A204.1 (cell line): ENCODE measurements at regions not wholly inside any gene's neighbourhood (a gene's known extent, or its start where the extent isn't known, plus 50 kb on each side); places are given as distances from the start of the nearest gene placed in this dataset.

Experiments
- FAIRE-seq: peaks from 2 replicates; lab custom pipeline; 2012; peaks lifted over from hg19 to GRCh38; lab: Jason Lieb, UNC

- no peak for FAIRE-seq
These were observed 470.9 kb upstream of the SOX9 start for GRCh38 chr17:71649941-71650350.

DNA sequence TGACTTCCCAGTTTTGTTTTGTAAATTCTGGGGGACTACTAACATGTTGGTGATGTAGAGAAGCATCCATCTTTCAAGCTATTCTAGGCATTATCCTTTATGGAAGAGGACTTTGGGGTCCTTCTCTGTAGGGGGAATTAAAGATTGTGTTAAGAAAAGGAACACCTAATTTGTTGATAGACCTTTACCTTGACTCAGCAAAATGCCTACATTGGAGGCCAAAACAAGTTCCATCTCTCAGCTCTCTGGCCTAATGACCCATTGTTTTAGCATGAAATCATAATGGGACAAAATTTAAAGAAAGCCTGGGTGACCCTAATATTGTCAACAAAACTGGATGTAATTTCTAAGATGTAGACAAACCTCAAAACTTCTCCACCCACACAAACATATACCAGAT is 465.3 kb upstream of the SOX9 start:
- no peak for FAIRE-seq

GRCh38 chr17:71656964-71657858 is 463.6 kb upstream of the SOX9 start:
- FAIRE-seq, result no peak

DNA sequence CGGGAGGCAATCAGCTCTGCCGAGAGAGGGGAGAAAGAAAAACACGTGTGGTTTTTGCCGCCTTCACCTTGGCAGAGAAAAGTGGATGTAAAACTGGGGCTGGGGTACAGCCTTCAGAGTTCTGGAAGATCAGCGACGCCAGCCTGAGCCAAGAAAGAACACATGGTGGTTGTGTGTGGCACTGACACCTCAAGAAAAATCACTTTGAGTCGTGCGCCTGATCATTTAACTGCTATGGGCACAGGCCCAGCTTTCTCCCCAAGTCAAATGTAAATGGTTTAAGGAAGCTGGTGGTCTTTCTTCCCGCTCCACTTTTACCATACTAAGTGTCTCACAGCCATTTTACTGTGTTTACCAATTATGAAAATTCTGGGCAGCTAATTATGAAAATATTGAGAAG is 461.8 kb upstream of the SOX9 start:
- FAIRE-seq, result no peak

GRCh38 chr17:71664861-71665260 is 456.0 kb upstream of the SOX9 start:
- FAIRE-seq, result no peak

GRCh38 chr17:71666047-71666446 is 454.8 kb upstream of the SOX9 start:
- FAIRE-seq, result no peak

DNA sequence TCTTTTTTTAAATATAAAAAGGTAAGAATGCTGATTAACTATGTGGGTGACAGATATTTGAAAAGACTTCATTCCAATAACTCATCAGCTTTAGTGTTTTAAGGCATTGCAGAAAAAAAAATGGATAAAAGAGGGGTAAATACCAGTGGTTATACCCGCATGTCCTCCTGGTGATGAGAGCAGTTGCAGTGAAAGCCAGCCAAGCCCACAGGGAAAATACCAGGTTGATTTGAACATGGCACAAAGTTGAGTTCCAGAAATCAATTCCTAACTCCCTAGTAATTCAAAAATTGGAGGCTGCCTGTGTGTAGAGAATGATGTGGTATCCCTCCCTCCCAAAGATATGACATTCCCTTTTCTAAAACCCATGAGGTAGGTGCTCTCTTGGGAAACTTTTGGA is 453.2 kb upstream of the SOX9 start:
- FAIRE-seq, result no peak

DNA sequence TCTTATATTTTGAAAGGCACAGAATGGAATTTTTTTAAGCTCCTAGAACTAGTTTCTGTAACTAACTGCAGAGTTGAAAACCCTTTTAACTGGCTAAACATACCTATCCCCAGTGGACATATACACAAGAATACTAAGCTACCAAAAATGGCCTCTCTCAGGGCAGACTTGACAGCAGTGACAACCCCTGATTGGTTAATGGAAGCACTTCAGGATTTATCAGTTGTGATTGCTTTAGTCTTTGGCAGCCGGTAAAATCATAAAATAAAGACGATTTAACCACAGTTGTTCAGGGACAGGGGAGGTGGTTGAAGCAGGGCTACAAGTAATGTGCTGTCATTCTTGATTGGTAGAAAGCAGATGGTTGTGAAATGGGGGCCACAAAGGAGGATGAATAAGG is 452.0 kb upstream of the SOX9 start:
- no peak for FAIRE-seq

DNA sequence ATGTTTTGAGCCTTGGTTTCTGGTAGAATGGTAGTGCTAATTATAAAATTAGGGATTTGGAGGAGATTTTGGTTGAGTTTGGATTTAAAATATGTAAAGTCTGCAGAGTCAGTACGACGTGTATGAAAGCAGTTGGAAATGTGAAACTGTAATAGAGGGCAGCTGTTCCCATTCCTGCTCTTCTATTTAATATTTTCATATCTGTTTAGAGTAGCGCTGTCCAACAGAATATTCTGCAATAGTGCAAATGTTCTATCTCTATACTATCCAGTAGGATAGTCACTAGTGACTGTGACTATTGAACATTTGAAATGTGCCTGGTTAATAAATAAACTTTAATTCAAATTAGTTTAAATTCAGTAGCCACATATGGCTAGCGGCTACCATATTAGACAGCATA is 443.4 kb upstream of the SOX9 start:
- FAIRE-seq, result no peak

DNA sequence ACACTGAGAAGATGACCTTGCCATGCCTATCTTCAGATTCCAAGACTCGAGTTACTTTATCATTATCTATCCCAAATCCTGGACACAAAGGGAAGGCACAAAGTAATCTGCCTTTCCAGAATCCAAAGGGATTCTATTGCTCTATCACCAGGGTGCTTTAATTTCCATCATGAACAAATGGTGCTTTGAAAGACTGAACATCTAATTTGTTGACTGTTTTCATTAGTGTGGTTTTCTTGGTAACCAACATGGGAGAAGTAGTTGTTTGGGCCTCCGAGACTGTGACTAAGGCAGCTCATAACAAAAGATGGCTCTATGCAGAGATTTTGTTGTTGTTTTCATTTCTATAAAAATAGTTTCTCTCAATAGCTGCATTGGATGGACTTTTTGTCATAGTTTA is 441.0 kb upstream of the SOX9 start:
- no peak for FAIRE-seq

GRCh38 chr17:71681427-71682173 is 439.2 kb upstream of the SOX9 start:
- FAIRE-seq, result no peak

GRCh38 chr17:71682174-71682494 is 438.7 kb upstream of the SOX9 start:
- FAIRE-seq, result no peak

- no peak for FAIRE-seq
These were observed 431.0 kb upstream of the SOX9 start for GRCh38 chr17:71689782-71690181.

- peak; percentile 30 for FAIRE-seq
These were observed 420.9 kb upstream of the SOX9 start for GRCh38 chr17:71699907-71700306.

DNA sequence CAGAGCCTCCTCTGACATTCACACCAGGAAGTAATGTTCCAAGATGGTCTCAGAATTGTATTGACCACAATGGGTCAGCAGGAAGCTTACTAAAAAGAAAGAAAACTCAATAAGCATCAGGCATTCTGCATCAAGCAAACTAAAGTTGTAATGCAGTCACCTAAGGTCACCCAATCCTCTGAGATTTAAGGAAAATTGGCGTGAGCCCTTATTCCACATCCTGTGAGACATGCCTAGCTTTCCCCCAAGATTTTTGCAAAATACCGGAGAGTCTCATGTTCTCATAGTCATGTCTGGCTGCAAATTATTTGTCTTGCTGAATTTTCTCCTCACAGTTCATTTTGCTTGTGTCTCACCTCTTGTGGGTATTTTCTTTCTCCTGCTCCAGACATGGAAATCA is 417.1 kb upstream of the SOX9 start:
- no peak for FAIRE-seq

DNA sequence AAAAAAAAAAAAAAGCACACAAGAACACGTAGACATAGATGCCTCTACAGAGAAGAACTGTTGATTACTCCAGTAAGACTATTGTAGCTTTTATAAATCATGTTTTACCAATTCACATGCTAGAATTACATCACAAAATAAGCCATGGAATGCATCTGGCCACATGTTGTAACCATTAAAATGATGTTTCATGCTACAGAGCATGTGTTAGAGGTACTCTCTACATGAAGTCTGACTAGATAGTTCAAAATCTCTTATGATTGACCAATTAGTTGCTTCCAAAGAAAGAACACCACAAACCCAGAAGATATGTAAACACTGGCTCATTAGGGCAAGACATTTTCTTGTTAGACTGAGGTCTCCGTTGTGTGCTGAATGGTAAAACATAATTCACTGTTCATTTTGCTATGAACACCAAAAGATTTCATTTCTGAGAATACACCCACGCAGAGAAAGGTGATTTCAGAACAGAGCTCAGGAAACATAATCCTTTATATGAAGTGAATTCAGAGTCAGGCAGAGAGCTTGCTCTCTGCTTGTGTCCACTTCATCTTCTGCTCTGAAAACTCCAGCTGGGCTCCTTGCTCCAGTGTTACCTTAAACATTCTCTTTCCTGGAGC is 411.4 kb upstream of the SOX9 start:
- FAIRE-seq, result no peak

- no peak for FAIRE-seq
These were observed 410.9 kb upstream of the SOX9 start for GRCh38 chr17:71709946-71710345.

- no peak for FAIRE-seq
These were observed 410.0 kb upstream of the SOX9 start for GRCh38 chr17:71710816-71711215.

DNA sequence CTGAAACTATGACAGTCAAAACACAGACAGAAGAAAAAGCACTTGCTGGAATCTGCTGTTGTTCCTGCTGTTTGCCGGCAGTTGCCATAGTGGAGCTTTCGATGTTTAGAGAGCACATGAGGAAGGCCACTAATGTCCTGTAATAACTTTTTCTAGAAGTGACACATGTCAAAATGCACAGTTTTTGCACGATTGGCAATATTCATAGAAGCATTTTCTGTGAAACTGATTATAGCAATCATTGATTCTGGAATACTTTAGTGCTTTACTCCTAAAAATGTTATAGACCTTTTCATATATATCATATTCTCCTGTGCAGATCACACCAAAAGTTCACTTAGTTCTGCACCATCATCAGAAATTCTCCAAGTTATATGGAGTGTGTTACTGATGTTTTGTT is 407.0 kb upstream of the SOX9 start:
- FAIRE-seq, result no peak

GRCh38 chr17:71724339-71724738 is 396.5 kb upstream of the SOX9 start:
- FAIRE-seq, result no peak

DNA sequence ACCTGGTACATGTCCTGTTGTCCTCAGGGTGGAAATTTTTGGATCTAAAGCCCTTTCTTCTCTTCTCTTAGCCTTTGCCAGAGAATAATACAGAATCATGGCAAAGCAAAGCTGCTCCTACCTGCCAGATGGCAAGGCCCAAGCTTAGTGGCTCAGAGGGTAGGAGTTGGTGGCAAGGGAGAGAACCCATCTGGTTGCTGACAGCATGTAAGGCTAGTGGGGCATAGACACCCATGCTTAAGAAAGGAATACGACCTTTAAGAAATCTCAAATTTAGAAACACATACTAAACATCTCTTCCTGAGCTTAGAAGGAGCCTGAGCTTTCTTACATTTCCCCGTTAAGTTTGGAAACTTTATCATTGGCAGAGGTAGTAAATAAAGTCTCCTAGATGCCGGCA is 395.0 kb upstream of the SOX9 start:
- FAIRE-seq, result no peak

DNA sequence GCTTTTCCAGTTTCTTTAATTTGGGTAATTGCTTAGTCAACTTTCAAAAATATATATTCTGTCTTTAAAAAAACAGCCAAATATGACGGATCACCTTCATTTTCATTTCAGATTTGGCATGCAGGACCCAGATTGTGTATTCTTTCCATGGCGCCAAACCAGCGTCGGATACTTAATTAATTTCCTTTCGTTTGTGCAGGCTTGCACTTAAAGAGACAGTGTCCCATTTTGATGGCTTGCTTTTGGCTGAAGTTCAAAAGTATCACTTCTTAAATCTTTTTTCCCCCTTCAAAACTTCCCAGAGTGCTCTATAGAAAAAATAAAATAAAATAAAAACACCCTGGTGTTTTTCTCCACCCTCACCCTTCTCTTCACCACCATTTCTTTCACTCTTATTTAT is 394.5 kb upstream of the SOX9 start:
- FAIRE-seq, result no peak

DNA sequence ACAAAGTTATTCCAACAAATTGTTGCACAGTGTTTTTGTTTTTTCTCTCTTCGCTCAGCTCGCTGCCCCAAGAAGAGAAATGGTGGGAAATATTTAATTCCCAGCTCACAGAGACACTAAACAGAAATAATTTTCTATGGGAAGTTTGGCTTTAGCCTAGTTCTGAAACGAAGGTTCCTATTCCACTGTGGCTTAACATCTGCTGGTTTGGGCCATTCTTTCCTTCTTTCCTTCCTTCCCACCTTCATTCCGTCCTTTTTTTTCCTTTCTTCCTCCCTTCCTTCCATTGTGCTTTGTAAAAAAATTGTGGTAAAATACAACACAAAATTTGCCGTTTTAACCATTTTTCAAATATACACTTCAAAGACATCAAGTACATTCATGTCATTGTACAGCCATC is 393.5 kb upstream of the SOX9 start:
- FAIRE-seq, result no peak

DNA sequence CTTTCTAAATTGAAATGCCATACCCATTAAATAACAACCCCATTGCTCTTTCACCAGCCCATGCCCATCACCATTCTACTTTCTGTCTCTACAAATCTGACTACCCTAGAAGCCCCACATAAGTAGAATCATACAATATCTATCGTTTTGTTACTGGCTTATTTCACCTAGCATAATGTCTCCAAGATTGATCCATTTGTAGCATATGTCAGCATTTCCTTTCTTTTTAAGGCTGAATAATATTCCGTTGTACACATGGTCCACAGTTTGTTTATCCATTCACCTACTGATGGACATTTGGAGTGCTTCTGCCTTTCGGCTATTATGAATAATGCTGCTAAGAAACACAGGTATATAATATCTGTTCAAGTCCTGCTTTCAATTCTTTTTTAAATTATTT is 393.1 kb upstream of the SOX9 start:
- no peak for FAIRE-seq
